ENCODE measurements at regions not wholly inside any gene's neighbourhood (a gene's known extent, or its start where the extent isn't known, plus 50 kb on each side); places are given as distances from the start of the nearest gene placed in this dataset.

DNA sequence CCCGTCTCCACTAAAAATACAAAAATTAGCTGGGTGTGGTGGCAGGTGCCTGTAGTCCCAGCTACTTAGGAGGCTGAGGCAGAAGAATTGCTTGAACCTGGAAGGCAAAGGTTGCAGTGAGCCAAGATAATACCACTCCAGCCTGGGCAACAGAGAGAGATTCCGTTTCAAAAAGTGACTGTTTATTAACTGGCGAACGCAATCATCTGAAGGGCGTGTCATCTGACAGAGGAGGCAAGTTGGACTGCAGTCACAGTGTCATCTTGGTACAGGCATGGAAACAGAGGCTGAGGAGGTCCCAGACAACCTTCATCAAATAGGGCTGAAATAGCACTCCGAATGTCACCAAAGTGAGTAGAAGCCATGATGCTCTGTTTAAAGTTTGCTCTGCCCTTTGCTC, 75.3 kb upstream of the NFE2L3 start:
- DNase-seq (ENCODE audit: low read depth): no peak
- Histone ChIP-seq H3K36me3 (ENCODE audit: control insufficient read depth, insufficient read depth, low read length) (no peaks in the 10 kb centered on the region), H3K27me3 (ENCODE audit: control insufficient read depth, insufficient read depth, low read length) (no peaks in the 10 kb centered on the region), H3K4me3 (ENCODE audit: low read depth, low read length) (no peak overlapping the region)
- TF ChIP-seq, protein P1, sequence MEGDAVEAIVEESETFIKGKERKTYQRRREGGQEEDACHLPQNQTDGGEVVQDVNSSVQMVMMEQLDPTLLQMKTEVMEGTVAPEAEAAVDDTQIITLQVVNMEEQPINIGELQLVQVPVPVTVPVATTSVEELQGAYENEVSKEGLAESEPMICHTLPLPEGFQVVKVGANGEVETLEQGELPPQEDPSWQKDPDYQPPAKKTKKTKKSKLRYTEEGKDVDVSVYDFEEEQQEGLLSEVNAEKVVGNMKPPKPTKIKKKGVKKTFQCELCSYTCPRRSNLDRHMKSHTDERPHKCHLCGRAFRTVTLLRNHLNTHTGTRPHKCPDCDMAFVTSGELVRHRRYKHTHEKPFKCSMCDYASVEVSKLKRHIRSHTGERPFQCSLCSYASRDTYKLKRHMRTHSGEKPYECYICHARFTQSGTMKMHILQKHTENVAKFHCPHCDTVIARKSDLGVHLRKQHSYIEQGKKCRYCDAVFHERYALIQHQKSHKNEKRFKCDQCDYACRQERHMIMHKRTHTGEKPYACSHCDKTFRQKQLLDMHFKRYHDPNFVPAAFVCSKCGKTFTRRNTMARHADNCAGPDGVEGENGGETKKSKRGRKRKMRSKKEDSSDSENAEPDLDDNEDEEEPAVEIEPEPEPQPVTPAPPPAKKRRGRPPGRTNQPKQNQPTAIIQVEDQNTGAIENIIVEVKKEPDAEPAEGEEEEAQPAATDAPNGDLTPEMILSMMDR (IDR thresholded peaks at IDR 0.05; ENCODE audit: insufficient read depth, low read length, poor library complexity, severe bottlenecking): no peak

DNA sequence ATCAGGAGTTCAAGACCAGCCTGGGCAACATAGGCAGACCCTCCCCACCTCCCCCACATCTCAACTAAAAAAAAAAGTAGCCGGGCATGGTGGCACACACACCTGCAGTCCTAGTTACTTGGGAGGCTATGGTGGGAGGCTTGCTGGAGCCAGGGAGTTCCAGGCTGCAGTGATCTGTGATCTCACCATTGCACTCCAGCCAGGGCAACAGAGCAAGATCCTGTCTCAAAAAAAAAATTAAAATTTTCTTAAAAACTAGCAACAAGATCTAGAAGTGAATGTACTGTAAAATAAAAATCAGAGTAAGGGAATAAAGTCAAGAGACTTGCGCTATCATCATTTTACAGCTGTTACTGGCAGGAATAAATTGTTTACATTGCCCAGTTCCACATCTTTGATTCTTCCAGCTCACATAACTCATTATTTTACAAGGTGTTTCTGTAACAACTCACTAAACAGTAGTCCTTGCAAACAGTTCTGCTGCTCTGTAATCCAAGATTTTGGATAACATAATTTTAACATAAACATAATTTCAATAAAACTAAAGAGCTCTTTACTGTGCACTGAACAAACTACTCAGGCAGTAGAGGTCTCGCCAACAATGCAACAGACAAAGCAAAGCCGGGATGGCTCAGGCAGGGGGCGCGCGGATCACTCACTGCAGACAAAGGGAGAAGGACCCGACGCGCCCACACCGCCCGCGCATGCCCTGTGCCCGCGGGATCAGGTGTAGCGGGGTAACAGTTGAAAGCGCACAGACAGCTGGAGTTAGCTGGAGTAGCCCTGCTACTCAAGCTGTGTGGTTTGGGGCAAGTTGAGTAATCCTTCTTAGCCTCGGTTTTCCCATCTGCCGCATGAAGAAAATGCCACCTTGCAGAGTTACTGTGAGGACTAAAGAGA, 73.3 kb upstream of the NFE2L3 start:
- peak; percentile 49 for DNase-seq (ENCODE audit: low read depth)
- TF ChIP-seq, protein P1 (IDR thresholded peaks at IDR 0.05; ENCODE audit: insufficient read depth, low read length, poor library complexity, severe bottlenecking): peak; percentile 76
- no peaks in the 10 kb centered on the region for H3K36me3 ChIP-seq (ENCODE audit: control insufficient read depth, insufficient read depth, low read length)
- no peaks in the 10 kb centered on the region for H3K27me3 ChIP-seq (ENCODE audit: control insufficient read depth, insufficient read depth, low read length)
- H3K4me3 ChIP-seq (ENCODE audit: low read depth, low read length): no peak overlapping the region

DNA sequence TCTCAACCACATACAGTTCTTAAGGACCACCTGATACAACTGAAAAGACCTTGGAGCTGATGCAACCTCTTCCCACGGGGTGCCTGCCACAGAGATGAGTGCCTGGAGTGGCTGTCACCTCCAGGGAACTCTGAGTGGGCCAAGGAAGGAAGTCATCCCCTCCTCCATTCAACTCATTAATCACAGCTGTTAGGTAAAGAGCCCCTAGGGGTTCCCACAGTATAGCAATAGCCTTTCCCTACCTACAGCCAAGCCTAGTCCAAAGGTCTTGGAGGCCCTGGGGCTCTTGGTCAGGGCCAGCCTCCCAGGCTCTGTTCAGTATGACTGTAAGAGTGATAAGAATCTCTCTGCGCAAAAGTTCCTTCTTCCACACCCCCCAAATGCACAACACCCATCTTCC, 70.4 kb upstream of the NFE2L3 start:
- TF ChIP-seq, protein P1 (IDR thresholded peaks at IDR 0.05; ENCODE audit: insufficient read depth, low read length, poor library complexity, severe bottlenecking): no peak
- Histone ChIP-seq H3K4me3 (ENCODE audit: low read depth, low read length) (no peak overlapping the region), H3K27me3 (ENCODE audit: control insufficient read depth, insufficient read depth, low read length) (no peaks in the 10 kb centered on the region), H3K36me3 (ENCODE audit: control insufficient read depth, insufficient read depth, low read length) (no peaks in the 10 kb centered on the region)
- DNase-seq (ENCODE audit: low read depth): no peak

DNA sequence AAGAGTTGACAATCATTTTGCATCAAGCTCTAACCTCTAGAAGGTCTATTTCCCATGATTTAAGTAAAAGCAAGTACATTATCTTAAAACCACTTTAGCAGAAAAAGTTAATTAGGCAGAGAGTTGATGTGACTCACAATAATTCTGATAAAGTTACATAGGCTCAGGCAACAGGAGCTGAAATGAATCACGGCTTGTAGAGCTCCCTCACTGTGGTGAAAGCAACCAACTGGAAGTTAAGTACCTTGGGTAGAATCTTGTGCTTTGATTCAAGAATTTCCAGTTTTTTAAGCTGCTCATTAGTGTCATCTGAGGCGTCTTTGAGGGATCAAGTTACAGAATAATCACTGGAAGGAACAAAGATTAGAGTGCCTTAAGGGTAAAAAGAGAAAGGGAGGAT, 68.9 kb upstream of the NFE2L3 start:
- DNase-seq (ENCODE audit: low read depth): peak; percentile 53
- Histone ChIP-seq H3K27me3 (ENCODE audit: control insufficient read depth, insufficient read depth, low read length) (no peaks in the 10 kb centered on the region), H3K4me3 (ENCODE audit: low read depth, low read length) (no peak overlapping the region), H3K36me3 (ENCODE audit: control insufficient read depth, insufficient read depth, low read length) (no peaks in the 10 kb centered on the region)
- TF ChIP-seq, protein P1 (IDR thresholded peaks at IDR 0.05; ENCODE audit: insufficient read depth, low read length, poor library complexity, severe bottlenecking): no peak

DNA sequence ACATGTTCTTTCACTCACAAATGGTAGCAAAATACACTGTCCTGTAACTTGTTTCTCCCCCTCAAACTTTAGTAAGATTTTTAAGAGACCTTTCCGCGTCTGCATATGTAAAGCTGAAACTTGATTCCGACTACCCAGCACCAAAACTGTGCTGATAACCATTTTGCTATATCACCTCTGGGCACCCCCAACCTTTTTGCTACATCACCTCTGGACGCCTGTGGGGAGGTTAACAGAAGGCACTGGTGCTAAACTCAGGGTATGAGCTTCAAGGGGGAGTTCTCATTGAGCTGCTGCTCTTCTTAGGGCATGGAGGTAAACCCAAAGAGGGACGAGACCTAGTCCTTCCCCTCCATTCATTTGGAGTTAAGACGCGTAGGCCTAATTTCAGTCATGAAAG, 67.6 kb upstream of the NFE2L3 start:
- TF ChIP-seq, protein P1 (IDR thresholded peaks at IDR 0.05; ENCODE audit: insufficient read depth, low read length, poor library complexity, severe bottlenecking): no peak
- Histone ChIP-seq H3K27me3 (ENCODE audit: control insufficient read depth, insufficient read depth, low read length) (no peaks in the 10 kb centered on the region), H3K4me3 (ENCODE audit: low read depth, low read length) (no peak overlapping the region), H3K36me3 (ENCODE audit: control insufficient read depth, insufficient read depth, low read length) (no peaks in the 10 kb centered on the region)
- DNase-seq (ENCODE audit: low read depth): no peak

DNA sequence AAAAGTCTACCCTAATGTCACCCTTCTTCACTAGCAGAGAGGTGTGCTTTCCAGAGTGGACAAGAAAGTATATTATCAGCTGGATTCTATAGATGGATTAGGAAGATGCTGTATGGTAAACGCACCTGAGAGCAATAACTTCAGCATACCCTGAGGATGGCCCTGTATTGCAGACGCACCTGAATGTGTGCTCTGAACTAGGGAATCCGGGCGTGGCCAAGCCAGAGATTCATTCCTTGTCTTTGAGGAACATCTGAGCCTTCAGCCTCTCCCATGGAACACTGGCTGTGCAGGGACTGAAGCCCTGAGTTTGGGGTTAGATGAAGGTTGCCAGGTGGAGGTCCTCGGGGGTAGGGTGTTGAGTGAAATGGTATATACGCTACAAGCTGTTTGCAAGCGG, 66.2 kb upstream of the NFE2L3 start:
- Histone ChIP-seq H3K27me3 (ENCODE audit: control insufficient read depth, insufficient read depth, low read length) (no peaks in the 10 kb centered on the region), H3K36me3 (ENCODE audit: control insufficient read depth, insufficient read depth, low read length) (no peaks in the 10 kb centered on the region), H3K4me3 (ENCODE audit: low read depth, low read length) (no peak overlapping the region)
- TF ChIP-seq, protein P1 (IDR thresholded peaks at IDR 0.05; ENCODE audit: insufficient read depth, low read length, poor library complexity, severe bottlenecking): no peak
- DNase-seq (ENCODE audit: low read depth): no peak
